Brain microvascular endothelial cell (primary cell): ENCODE measurements at regions not wholly inside any gene's neighbourhood (a gene's known extent, or its start where the extent isn't known, plus 50 kb on each side); places are given as distances from the start of the nearest gene placed in this dataset.

Experiments used
- DNase-seq: peaks from one replicate; pipeline ENCODE4 v3.0.0-alpha.2; 2020
- H3K27ac ChIP-seq: fragments of 250-450 bp; sonication (Bioruptor Pico); 2 replicates; pipeline ENCODE4 v1.5.1; 2020; ENCODE audit warnings: mild to moderate bottlenecking, moderate library complexity
- H3K27me3 ChIP-seq: fragments of 250-450 bp; sonication (Bioruptor Pico); replicated peaks from 2 replicates; pipeline ENCODE4 v1.5.1; 2020; ENCODE audit warnings: mild to moderate bottlenecking
- H3K36me3 ChIP-seq: fragments of 250-450 bp; sonication (Bioruptor Pico); replicated peaks from 2 replicates; pipeline ENCODE4 v1.5.1; 2020; ENCODE audit warnings: mild to moderate bottlenecking
- H3K4me3 ChIP-seq: 2 replicates; pipeline ENCODE4 v1.5.1; 2011; ENCODE audit warnings: low read depth, mild to moderate bottlenecking, control low read depth, low read length, moderate library complexity
- in situ Hi-C: cut with HindIII; loops from 2 replicates; pipeline ENCODE4 v1.10.0; 2017; ENCODE audit warnings: low sequenced_read_pairs, low pct_ligation_motif_present
- TF ChIP-seq, protein P1 (sequence below): IDR thresholded peaks from 2 replicates; pipeline ENCODE4 v1.5.1; 2011; ENCODE audit warnings: low read depth, mild to moderate bottlenecking, moderate library complexity, low read length, control low read depth, inconsistent platforms; ENCODE audit errors: missing control alignments

DNA sequence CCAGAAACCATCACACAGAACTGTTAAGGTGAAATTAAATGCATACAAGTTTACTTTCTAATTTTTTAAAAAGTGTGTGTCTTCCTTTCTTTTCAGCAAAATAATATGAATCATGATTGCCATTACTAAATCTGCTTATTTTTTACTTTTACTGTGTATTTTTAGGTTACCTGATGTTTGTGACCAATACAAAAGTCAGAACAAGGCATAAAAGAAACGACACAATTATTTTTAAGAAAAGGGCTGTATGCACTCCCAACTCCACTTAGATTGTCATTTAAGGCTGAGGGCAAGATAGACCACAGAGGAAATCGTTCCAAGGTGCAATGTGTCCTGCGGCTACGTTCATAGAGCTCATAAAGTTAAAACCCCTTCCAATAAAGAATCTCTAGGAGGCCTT is 797.0 kb downstream of the TDRD15 start:
- no peak for DNase-seq
- Histone ChIP-seq H3K36me3 (no peaks in the 10 kb centered on the region), H3K4me3 (no peak overlapping the region), H3K27ac (no peak overlapping the region), H3K27me3 (no peaks in the 10 kb centered on the region)
- in situ Hi-C loops, result no loop called here
- TF ChIP-seq, protein P1, sequence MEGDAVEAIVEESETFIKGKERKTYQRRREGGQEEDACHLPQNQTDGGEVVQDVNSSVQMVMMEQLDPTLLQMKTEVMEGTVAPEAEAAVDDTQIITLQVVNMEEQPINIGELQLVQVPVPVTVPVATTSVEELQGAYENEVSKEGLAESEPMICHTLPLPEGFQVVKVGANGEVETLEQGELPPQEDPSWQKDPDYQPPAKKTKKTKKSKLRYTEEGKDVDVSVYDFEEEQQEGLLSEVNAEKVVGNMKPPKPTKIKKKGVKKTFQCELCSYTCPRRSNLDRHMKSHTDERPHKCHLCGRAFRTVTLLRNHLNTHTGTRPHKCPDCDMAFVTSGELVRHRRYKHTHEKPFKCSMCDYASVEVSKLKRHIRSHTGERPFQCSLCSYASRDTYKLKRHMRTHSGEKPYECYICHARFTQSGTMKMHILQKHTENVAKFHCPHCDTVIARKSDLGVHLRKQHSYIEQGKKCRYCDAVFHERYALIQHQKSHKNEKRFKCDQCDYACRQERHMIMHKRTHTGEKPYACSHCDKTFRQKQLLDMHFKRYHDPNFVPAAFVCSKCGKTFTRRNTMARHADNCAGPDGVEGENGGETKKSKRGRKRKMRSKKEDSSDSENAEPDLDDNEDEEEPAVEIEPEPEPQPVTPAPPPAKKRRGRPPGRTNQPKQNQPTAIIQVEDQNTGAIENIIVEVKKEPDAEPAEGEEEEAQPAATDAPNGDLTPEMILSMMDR, result no peak

DNA sequence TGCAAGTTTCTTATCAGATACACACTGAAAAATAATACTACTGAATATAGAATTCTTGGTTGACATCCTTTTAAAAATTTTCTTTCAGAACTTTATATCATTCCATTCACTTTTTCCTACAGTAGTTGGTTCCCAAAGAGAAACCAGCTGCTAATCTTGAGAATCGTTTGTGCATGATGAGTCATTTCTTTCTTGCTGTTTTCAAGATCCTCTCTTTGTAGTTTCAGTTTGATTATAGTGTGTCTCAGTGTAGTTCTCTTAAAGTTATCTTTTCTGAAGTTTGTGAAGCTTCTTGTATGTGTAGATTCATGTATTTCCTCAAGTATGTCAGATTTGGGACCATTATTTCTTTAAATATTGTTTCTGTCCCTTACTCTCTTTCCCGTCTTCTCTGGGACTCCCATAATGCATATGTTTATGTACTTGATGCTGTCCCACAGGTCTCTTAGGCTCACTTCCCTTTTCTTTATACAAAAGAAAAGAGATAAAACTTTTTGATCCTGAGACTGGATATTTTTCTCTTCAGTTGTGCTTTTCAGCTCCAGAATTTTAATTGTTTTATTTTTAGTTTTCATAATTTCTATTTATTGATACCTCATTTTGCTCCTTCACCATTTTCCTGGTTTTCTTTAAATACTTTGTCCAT is 801.0 kb downstream of the TDRD15 start:
- TF ChIP-seq, protein P1, result no peak
- Histone ChIP-seq H3K4me3 (no peak overlapping the region), H3K36me3 (no peaks in the 10 kb centered on the region), H3K27ac (no peak overlapping the region), H3K27me3 (no peaks in the 10 kb centered on the region)
- in situ Hi-C loops, result no loop called here
- no peak for DNase-seq

DNA sequence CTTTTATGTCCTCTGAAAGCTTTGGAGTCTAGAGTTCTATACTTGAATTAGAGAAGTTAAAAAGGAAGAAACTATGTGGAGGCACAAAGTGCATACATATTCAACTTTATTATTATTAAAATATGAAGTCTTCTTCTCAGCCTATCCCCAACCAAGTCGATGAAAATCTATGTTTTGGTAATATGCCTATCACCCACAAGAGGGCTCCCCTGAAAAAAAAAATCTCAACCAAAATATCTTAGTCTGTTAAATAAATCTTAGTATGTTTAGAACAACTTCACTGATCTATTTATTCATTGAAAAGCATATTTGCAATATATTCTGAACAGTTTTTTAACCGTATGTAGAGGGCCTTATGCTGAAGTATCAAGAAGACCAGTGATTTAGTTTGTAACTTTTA is 804.5 kb downstream of the TDRD15 start:
- no peak for DNase-seq
- H3K27me3 ChIP-seq, result no peaks in the 10 kb centered on the region
- in situ Hi-C loops, result no loop called here

DNA sequence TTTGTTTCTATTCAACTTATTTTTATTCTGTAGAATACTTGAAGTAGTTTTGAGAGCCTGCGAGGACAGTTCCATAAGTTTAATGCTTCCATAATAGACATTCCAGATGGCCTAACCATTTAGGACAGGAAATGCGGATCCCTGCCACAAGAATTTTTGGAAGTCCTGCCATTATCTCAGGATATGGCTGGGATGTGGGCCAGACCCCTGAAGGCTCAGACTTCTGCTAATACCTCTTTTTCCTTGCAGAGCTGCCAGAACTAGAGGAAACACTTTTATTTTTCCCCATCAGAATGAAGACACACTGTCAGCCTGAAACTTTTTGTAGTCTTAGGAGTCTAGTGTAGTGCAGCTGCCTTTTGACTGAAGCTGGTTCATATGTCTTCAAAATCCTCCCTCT is 806.5 kb downstream of the TDRD15 start:
- no peak overlapping the region for H3K4me3 ChIP-seq

More for the DNA sequence above, 804.5 kb downstream of the TDRD15 start:
- no peak overlapping the region for H3K4me3 ChIP-seq
- TF ChIP-seq, protein P1, result no peak
- H3K27ac ChIP-seq, result no peak overlapping the region
- no peaks in the 10 kb centered on the region for H3K36me3 ChIP-seq

DNA sequence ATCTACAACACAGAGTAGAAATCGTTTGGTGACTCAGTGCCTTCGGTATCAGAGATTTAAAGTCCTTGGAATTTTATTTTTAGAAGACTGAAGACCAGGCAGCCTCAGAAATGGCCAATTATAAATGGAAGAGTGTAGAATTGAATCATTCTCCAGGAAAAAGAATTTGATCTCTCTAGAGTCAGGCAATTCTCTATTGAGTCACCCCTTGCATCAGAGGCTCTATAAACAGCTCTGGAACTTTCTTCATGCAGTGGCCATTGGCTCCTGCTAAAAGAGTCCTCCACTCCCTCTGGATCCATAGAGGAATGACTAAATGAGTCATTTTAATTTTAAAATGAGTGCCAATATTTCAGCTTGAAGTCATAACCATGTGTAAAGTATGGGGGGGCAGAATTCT is 816.2 kb downstream of the TDRD15 start:
- Histone ChIP-seq H3K27me3 (no peaks in the 10 kb centered on the region), H3K27ac (no peak overlapping the region), H3K36me3 (no peaks in the 10 kb centered on the region), H3K4me3 (no peak overlapping the region)
- in situ Hi-C loops, result no loop called here
- TF ChIP-seq, protein P1, result no peak
- DNase-seq, result no peak

More for the DNA sequence above, 806.5 kb downstream of the TDRD15 start:
- no peaks in the 10 kb centered on the region for H3K36me3 ChIP-seq
- H3K27me3 ChIP-seq, result no peaks in the 10 kb centered on the region
- TF ChIP-seq, protein P1, result no peak
- DNase-seq, result no peak
- no peak overlapping the region for H3K27ac ChIP-seq
- in situ Hi-C loops, result no loop called here

DNA sequence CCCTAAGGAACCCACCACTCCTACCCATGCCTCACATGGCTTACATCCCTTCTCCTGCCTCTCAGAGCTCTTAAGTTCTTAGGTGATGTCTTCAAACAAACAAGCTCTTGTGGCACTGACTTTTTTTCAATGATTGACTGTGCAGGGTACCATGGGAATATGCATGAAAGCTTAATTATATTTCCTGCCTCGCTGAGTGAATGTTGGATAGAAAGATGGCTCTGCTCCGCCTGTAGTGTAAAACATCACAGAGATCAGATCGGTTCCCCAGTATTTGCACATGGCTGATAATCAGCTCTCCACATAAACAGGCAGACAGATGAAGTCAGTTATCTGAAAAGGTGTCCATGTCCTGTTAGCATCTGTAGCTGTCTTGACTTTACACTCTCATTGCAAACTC is 820.8 kb downstream of the TDRD15 start:
- H3K4me3 ChIP-seq, result no peak overlapping the region
- no peak overlapping the region for H3K27ac ChIP-seq
- in situ Hi-C loops, result no loop called here
- H3K36me3 ChIP-seq, result no peaks in the 10 kb centered on the region
- TF ChIP-seq, protein P1, result no peak
- no peak for DNase-seq
- no peaks in the 10 kb centered on the region for H3K27me3 ChIP-seq
